IPS DF 6.9 (cell line): ENCODE measurements at regions not wholly inside any gene's neighbourhood (a gene's known extent, or its start where the extent isn't known, plus 50 kb on each side); places are given as distances from the start of the nearest gene placed in this dataset.
A peak's percentile ranks its signal among the peaks of the same experiment; 100 is the strongest.

Source experiments
- DNase-seq: peaks from one replicate; pipeline ENCODE4 v3.0.0-alpha.2; 2013; ENCODE audit warnings: low read depth, low spot score
- H3K27ac ChIP-seq: one replicate; pipeline ENCODE4 v1.5.1; 2013; ENCODE audit warnings: low read length, control low read depth
- H3K27me3 ChIP-seq: 2 replicates; pipeline ENCODE4 v1.6.1; 2013; ENCODE audit warnings: mild to moderate bottlenecking, low read length; ENCODE audit not compliant: control insufficient read depth, insufficient read depth
- H3K36me3 ChIP-seq: 2 replicates; pipeline ENCODE4 v1.6.1; 2013; ENCODE audit warnings: low read length; ENCODE audit not compliant: control insufficient read depth, insufficient read depth
- H3K4me1 ChIP-seq: 2 replicates; pipeline ENCODE4 v1.6.1; 2013; ENCODE audit warnings: low read length; ENCODE audit not compliant: control insufficient read depth, insufficient read depth
- H3K4me3 ChIP-seq: 2 replicates; pipeline ENCODE4 v1.5.1; 2013; ENCODE audit warnings: mild to moderate bottlenecking, low read length
- H3K9me3 ChIP-seq: 2 replicates; pipeline ENCODE4 v1.6.1; 2013; ENCODE audit warnings: low read length, inconsistent platforms; ENCODE audit not compliant: control insufficient read depth, insufficient read depth
- WGBS: extraction: QIAGEN DNeasy Blood & Tissue Kit; methylation state at CpG from one replicate; pipeline ENCODE4 v1.1.7; 2013; ENCODE audit warnings: mixed read lengths, missing lambda C conversion rate; ENCODE audit not compliant: insufficient read length, insufficient coverage; 5-methylcytosine and 5-hydroxymethylcytosine counted together

- no CpG with 5 or more reads among the region's 3 CpGs for WGBS
- H3K9me3 ChIP-seq: no peaks in the 10 kb centered on the region
- H3K36me3 ChIP-seq: no peaks in the 10 kb centered on the region
- H3K4me3 ChIP-seq: no peak overlapping the region
- no peaks in the 10 kb centered on the region for H3K27me3 ChIP-seq
- H3K27ac ChIP-seq: no peak overlapping the region
- no peak for DNase-seq
- H3K4me1 ChIP-seq: no peaks in the 10 kb centered on the region
Measured at GRCh38 chr14:40436551-40436950, 1004.3 kb upstream of the FBXO33 start.

GRCh38 chr14:40417777-40418401, 985.7 kb upstream of the FBXO33 start:
- H3K4me3 ChIP-seq: no peak overlapping the region
- peak; percentile 33 for DNase-seq
- H3K27me3 ChIP-seq: no peaks in the 10 kb centered on the region
- H3K36me3 ChIP-seq: no peaks in the 10 kb centered on the region
- no peaks in the 10 kb centered on the region for H3K9me3 ChIP-seq
- no peak overlapping the region for H3K27ac ChIP-seq
- WGBS: no CpG with 5 or more reads among the region's 6 CpGs
- no peaks in the 10 kb centered on the region for H3K4me1 ChIP-seq

GRCh38 chr14:40416565-40416964, 984.3 kb upstream of the FBXO33 start:
- WGBS: no CpG with 5 or more reads among the region's 2 CpGs

GRCh38 chr14:40414386-40414785, 982.2 kb upstream of the FBXO33 start:
- DNase-seq: no peak
- Histone ChIP-seq H3K36me3 (no peaks in the 10 kb centered on the region), H3K9me3 (no peaks in the 10 kb centered on the region), H3K4me3 (no peak overlapping the region), H3K27ac (no peak overlapping the region), H3K27me3 (no peaks in the 10 kb centered on the region), H3K4me1 (no peaks in the 10 kb centered on the region)
- no CpG with 5 or more reads among the region's 2 CpGs for WGBS

More at GRCh38 chr14:40416565-40416964, 984.3 kb upstream of the FBXO33 start:
- Histone ChIP-seq H3K27me3 (no peaks in the 10 kb centered on the region), H3K4me3 (no peak overlapping the region), H3K4me1 (no peaks in the 10 kb centered on the region), H3K36me3 (no peaks in the 10 kb centered on the region), H3K27ac (no peak overlapping the region), H3K9me3 (no peaks in the 10 kb centered on the region)
- no peak for DNase-seq

GRCh38 chr14:40413136-40413535, 980.9 kb upstream of the FBXO33 start:
- Histone ChIP-seq H3K9me3 (peaks cover 1% of the 10 kb centered on the region), H3K36me3 (no peaks in the 10 kb centered on the region), H3K27me3 (no peaks in the 10 kb centered on the region), H3K4me3 (no peak overlapping the region), H3K27ac (no peak overlapping the region), H3K4me1 (no peaks in the 10 kb centered on the region)
- WGBS: no CpG with 5 or more reads among the region's 4 CpGs
- DNase-seq: no peak

- no peak for DNase-seq
- Histone ChIP-seq H3K27me3 (no peaks in the 10 kb centered on the region), H3K4me1 (no peaks in the 10 kb centered on the region), H3K27ac (no peak overlapping the region), H3K9me3 (peaks cover 1% of the 10 kb centered on the region), H3K4me3 (no peak overlapping the region), H3K36me3 (no peaks in the 10 kb centered on the region)
Measured at GRCh38 chr14:40410708-40411107, 978.5 kb upstream of the FBXO33 start.

- no peaks in the 10 kb centered on the region for H3K27me3 ChIP-seq
- H3K4me3 ChIP-seq: no peak overlapping the region
- H3K4me1 ChIP-seq: no peaks in the 10 kb centered on the region
- no peak overlapping the region for H3K27ac ChIP-seq
- H3K9me3 ChIP-seq: no peaks in the 10 kb centered on the region; the same call in 1 of the 2 replicates
- DNase-seq: no peak
- H3K36me3 ChIP-seq: no peaks in the 10 kb centered on the region
Measured at GRCh38 chr14:40402957-40403356, 970.7 kb upstream of the FBXO33 start.

GRCh38 chr14:40398981-40399380, 966.7 kb upstream of the FBXO33 start:
- H3K27me3 ChIP-seq: no peaks in the 10 kb centered on the region
- no peak overlapping the region for H3K4me3 ChIP-seq
- no peak for DNase-seq
- H3K27ac ChIP-seq: no peak overlapping the region
- no peaks in the 10 kb centered on the region for H3K36me3 ChIP-seq
- no peaks in the 10 kb centered on the region for H3K9me3 ChIP-seq
- no CpG with 5 or more reads among the region's 2 CpGs for WGBS
- no peaks in the 10 kb centered on the region for H3K4me1 ChIP-seq

GRCh38 chr14:40394634-40395340, 962.6 kb upstream of the FBXO33 start:
- Histone ChIP-seq H3K27ac (no peak overlapping the region), H3K27me3 (no peaks in the 10 kb centered on the region), H3K4me1 (no peaks in the 10 kb centered on the region), H3K4me3 (no peak overlapping the region), H3K36me3 (no peaks in the 10 kb centered on the region), H3K9me3 (no peaks in the 10 kb centered on the region)
- no peak for DNase-seq
- WGBS: no CpG with 5 or more reads among the region's 3 CpGs

GRCh38 chr14:40393143-40393542, 960.9 kb upstream of the FBXO33 start:
- H3K27me3 ChIP-seq: no peaks in the 10 kb centered on the region
- no peaks in the 10 kb centered on the region for H3K4me1 ChIP-seq
- H3K36me3 ChIP-seq: no peaks in the 10 kb centered on the region
- no peak for DNase-seq
- H3K4me3 ChIP-seq: no peak overlapping the region
- no peaks in the 10 kb centered on the region for H3K9me3 ChIP-seq
- H3K27ac ChIP-seq: no peak overlapping the region

- Histone ChIP-seq H3K4me3 (no peak overlapping the region), H3K36me3 (no peaks in the 10 kb centered on the region), H3K27me3 (no peaks in the 10 kb centered on the region), H3K9me3 (no peaks in the 10 kb centered on the region), H3K4me1 (no peaks in the 10 kb centered on the region), H3K27ac (no peak overlapping the region)
- WGBS: no CpG with 5 or more reads among the region's 1 CpG
- DNase-seq: no peak
Measured at GRCh38 chr14:40386433-40386832, 954.2 kb upstream of the FBXO33 start.
